SIG-M5 treated with dmso at 0.1 percent for 504 hours (cell line): ENCODE measurements at regions not wholly inside any gene's neighbourhood (a gene's known extent, or its start where the extent isn't known, plus 50 kb on each side); places are given as distances from the start of the nearest gene placed in this dataset.

Experiments
- DNase-seq: peaks from one replicate; lab custom pipeline; 2025; ENCODE audit not compliant: unreplicated experiment; lab: John Stamatoyannopoulos, UW

DNA sequence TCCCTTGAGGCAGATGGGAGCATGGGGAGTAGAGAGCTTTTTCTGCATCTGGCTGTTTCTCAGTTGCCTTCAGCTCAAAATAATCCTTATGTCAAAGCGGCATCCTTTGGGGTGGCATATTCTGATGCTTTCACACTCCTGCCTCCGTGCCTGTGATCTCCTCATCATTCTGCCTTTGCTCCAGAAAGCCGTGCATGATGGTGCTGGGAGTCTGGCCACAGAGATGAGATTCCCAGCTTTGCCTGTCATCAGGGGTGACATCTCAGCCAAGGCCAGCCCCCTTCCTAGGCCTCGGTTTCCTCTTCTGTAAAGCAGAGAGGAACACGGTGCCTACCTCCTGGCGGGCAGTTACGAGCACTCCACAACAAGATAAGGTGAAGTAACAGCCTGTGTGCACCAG lies 96.3 kb upstream of the ALDH1A3 start:
- no peak for DNase-seq

DNA sequence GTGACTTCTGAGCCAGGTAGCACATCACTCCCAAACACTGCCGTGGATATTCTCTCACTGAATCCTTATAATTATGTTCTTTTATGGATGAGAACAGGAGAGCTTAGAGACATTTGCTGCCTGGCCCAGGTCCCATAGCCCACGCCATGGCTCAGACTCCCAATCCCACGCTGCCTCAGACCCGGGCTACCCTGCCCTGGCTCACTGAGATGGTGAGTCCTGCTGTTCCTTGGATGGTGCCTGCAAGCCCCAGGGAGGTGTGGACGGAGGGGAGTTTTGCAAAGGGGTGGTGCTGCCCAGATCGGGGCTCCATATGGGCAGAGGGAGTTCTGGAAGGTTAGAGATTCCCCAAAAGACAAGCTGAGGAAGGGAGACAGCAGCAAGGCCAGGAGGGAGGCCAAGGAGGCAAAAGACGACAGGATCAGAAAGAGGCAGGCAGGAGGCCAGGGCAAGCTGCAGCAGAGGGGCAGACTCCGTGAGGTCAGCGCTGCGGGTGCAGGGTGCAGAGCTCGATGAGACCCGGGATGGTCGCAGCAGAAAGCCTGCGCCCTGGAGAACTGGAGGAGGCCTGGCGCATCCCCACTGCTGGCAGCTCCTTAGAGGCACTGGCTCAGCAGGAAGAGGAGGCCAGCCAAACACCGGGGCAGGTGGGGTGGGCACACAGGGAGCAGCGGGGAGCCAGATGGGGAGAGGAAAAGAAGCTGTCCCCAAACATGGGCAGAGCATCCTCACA lies 95.7 kb upstream of the ALDH1A3 start:
- no peak for DNase-seq

DNA sequence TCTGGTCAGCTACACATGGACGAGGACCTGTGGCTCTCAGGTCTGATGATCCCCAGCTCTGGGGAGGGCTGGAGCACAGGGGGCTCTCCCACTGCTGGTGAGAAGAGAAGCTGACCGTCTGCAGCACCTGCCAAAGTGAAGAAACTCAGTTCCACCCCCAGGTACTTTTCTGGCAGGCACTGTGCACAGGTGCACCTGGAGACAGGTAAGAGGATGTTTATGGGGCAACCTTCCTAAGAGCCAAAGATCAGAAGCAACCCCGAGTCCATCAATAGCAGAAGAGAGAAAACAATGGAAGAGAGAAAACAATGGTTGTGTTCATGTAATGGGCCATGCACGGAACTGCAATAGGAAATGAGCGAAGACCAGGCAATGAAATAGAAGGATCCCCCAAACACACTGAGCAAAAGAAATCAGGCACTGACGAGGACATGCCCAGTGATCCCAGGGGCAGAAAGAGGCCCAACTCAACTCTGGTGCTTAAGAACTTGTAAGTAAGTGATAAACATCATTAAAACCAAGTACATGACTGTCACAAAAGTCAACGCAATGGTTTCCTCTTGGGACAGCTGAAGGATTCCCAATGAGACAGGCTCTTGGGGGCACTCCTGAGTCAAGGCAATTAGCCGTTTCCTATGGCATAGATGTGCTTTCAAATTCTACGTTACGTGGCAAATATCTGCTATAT lies 95.0 kb upstream of the ALDH1A3 start:
- no peak for DNase-seq

DNA sequence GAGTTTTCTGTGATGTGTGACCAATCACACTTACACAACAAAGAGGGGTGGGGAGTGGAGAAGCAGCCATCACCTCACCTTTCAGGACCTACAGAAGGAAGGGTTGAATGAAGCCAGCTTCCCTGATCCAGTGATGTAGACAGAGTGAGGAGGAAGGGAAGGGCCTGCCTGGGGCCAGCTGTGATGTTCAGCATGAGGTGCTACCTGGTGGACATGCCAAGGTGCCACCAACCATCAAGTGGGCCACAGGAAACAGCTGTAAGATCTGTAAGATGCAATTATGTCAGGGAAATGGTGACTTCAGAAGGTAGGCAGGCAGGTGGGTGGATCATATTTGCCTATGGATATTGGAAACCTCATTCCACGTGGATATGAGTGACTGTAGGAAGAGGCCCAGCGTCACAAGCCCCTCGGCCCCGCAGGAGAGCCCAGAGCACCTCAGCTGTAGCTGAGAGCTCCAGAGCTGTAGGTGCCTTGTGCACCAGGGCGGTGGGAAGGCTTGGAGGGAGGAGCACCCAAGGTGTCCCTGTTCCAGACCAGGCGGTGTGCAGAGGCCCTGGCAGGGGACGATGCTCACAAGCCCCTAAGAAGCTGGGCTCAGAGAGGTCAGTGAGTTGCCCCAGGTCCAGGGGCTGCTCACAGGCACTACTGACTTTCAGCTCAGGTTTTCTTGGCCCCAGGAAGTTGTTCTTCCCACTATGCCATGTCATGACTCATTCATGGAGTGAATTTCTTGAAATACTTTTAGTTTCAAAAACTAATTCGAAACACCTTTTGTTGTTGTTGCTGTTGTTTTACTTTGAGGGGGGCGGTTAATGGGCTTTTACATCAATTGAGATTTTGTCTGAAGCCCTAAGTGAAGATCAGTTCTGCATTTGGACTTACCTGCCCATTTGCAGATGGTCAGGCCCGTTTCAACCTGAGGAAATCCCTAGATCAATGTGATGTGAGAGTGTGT lies 94.2 kb upstream of the ALDH1A3 start:
- no peak for DNase-seq

DNA sequence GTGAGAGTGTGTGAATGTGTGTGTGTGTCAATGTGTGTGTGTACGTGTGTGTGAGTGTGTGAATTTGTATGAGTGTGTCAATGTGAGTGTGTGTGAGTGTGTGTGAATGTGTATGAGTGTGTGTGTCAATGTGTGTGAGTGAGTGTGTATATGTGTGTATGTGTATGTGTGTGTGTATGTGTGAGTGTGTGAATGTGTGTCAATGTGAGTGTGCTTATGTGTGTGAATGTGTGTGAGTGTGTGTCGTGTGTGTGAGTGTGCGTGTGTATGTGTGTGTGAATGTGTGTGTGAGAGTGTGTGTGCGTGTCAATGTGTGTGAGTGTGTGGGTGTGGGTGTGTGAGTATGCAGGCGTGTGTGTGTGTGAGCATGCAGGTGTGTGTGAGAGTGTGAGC lies 93.5 kb upstream of the ALDH1A3 start:
- no peak for DNase-seq

DNA sequence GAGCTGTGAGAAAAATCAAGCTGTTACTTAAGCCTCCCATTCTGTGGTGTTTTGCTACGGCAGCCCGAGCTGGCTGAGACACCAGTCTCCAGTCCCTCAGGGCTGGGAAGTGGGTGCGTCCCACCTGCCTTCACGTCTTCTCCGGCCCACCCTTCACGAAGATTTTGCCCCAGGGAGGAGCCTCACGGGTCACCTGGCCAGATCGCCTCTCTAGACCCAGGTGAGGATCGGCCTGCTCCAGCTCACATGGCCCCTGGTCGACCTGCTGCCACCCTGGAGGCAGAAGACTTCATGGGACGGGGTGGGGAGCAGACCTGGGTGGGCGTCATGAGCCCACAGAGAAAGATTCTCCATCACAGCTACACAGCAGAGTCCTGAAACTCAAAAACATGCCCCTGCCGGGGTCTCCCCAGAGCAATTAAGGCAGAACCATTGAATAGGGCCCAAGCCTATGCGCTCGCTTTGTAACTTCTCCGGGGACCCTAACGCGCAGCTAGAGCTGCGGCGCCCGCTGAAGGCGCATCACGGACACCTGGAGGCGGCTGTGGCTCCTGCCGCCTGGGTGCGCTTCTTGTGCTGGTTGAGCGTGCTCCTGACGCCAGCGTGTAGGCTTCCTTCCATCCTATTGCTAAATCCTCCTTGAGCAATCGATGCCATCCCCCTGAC lies 92.6 kb upstream of the ALDH1A3 start:
- no peak for DNase-seq

DNA sequence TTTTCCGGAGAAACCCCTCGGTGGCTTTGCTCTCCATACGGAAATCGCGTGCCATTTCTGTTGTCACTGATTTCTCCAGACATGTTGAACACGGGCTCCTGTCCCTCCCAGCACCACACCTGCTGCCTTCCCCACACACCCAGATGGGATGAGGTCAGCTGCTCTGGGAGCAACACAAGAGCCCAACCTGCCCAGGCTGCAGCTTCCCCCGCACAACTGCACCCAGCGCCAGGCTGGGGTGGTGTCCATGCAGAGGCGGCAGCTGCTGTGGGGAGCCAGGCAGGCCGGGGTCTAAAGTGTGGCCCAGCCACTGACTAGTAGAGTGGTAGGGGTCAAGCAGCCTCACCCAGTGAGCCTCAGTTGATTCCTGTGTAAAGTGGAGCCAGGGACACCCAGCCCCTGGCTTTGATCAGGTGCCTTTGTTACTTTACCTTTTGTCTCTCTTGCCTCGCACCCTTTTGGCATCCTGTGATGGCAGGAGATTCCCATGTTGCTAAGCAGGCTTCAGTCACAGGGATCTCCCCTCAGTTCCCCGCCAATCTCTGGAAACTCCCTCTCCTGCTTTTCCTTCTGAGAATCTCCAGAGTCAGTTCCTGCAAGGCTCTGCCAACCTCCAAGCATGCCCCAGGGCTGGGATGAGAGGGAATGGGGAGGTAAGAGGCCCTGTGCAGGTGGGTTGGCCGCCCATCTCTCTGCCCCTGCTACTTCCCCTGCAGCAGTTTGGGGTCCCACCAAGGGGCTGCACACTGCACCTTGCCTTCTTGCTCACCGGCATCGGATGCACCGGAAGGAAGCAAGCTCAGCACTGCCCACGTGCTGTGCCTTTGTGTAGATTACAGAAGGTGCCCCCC lies 91.8 kb upstream of the ALDH1A3 start:
- DNase-seq, result no peak

DNA sequence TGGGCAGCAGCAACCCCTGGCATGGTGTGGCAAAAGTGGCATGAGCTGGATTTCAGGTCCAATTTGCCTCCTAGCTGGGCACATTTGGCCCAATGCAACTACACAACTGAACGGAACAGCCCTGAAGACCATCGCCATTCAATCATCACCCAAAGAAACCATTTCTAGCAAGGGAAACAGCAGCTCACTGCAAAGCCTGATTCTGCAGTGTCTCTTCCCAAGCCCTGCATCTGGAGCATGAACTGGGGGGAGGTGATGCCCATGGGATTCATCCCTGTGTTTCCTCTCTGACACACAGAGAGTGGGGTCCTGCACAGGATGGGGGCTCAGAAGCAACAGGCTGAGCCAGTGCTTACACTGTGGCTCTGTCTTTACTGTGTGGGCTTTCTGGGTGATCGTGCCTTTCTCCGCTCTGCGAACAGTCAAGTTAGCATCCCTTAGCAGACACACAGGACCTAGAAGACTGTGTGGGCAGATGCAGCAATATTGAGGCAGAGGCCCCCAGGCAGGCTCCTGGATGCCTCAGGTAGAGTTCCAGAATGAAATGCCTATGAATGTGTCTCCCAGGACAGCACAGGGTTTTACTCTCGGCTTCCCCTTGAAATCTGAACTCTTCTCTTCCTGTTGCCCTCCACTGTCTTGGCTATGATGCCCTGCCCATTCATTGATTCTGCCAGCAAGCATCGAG lies 91.1 kb upstream of the ALDH1A3 start:
- no peak for DNase-seq

DNA sequence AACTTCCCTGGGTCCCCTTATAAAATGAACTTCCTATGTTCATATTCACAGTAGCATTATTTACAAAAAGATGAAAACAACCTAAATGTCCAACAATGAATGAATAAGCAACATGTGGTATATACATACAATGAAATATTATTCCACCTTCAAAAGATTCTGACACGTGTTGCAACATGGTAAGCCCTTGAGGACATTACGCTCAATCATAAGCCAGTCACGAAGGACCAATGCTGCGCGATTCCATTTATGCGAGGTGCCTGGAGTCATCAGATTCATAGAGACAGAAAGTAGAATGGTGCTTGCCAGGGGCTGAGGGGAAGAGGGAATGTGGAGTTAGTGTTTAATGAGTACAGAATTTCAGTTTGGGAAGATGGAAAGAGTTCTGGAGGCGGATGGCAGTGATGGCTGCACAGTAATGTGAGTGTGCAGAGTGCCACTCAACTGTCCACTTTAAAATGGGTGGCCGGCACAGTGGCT lies 88.8 kb upstream of the ALDH1A3 start:
- no peak for DNase-seq

DNA sequence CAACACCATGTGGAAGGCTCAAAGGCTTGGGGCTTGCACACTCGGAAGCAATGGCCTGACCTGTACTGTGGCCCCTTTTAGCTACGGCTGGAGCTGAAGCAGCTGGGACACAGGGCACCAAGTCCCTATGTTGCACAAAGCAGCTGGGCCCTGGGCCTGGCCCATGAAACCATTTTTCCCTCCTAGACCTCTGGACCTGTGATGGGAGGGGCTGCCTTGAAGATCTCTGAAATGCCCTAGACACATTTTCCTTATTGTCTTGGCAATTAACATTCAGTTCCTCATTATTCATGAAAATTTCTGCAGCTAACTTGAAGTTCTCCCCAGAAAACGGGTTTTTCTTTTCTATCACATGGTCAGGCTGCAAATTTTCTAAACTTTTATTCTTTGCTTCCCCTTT lies 85.6 kb upstream of the ALDH1A3 start:
- DNase-seq, result no peak

DNA sequence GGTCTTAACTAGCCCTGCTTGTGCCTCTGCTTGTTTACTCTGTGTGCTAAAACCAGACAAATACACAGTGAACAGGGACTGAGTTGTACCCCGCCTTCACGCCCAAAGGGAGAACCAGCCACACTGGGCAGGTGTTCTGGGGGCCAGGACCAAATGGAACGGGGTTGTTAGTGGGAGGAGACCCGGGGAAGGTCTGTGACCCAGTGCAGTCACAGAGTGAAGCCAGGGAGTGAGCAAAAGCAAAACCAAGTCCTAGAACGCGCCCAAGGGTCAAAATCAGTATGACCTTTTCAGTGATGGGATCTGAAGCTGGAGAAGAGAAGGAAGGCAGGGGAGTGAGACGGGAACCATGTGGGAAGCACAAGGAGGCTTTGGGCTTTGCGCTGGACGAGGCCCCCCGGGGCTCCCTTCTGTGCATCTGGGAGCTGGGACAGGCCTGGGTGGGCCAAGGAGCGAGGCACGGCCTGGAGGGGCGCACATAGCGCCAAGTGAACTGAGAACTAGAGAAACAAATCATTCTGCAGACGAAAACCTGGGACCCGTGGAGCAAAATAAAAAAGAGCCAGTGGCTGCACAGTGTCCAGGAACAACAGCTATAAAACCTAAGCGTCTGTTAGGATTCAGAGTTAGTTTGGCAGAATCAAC lies 78.3 kb upstream of the ALDH1A3 start:
- no peak for DNase-seq

DNA sequence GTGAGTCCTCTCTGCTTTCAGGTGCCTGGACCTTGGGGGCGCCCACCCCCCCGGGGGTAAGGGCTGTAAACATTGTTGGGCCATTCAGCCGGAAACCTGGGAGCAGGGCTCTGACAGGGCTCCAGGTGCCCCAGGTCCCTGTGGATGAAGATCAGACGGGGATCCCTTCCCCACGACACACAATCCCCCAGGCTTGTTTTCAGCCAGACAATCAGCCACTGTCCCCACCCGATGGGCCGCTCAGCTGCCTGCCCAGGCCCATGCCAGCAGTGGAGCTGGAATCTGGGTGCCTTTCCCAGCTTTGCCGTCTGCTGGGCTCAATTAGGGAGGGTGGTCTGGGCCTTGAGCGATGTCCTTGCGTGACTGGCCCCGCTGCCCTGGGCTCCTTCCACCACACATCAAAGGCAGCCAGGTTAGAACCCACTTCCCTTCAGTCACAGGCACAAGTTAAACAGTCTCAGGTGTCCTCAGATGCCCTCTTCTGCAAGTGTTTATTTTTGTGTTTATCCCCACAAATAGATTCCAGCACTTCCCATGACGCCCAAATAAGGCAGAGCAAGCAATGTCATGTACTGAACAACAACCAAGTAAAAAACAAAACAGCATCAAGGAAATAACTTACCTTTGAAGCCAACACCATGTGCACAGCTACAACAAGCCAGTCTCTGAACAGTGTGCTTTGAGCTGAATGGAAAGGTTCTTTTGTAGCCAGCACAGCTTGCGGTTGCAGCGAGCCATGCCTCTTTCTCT lies 77.0 kb upstream of the ALDH1A3 start:
- no peak for DNase-seq

DNA sequence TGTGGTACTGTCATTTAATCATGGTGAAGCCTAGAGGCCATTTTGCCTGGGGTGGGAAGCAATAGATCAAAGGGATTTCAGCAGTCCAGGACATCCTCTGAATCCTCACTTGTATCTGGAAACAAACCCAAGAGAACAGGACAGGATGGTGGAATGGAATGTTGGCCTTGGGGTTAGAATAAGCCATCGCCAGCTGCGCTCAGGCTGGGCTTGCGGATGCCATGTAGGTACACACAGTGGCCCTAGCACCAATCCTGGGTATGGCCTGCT lies 76.5 kb upstream of the ALDH1A3 start:
- no peak for DNase-seq

DNA sequence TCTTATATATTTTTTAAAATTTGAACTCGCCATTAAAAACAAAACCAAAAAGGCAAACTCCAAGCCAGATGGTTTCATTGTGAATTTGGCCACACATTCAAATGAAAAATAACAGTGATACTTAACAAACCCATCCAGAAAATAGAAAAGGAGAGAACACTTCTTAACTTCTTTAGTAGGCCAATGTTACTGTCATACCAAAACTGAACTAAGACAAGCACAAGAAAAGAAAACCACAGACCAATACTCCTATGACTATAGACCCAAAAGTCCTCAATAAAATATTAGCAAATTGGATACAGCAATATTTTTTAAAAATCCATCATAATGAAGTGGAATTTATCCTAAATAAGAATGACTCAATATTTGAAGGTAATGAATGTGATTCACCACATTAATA lies 73.5 kb upstream of the ALDH1A3 start:
- no peak for DNase-seq

DNA sequence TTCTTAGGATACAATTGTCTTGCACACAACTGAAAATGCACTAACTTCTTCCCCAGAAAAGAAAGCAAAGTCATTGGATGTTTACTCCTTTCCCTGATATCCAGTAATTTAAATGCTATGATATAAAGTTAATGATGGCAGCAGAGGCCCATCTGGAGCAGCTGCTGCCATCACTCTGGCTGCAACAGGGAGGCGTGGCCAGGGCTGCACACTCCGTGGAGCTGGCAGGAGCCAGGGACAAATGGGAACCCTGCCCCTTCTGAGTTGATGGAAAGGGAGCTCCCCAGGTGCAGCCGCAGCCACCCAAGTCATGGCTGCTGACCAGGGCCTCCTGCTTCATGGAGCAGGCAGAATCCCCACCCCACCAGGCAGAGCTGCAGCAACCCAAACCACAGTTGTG lies 72.6 kb upstream of the ALDH1A3 start:
- DNase-seq, result no peak

DNA sequence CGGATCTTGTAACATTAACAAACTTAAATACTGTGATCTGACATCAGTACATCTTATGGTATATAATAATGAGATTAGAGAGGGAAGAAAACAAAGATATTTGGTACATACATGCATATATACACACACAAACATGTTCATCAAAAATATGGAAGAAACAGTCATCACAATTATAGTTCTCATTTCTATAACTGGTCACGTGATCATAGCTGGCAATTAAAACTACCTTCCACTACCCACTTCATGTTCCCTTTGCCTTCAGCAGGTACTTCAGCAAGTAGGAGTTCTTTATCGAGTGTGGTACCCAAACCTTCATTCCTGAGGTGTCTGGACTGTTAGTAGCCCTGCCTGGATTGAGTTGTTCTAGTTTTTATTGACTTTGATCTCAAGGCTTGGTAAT lies 70.9 kb upstream of the ALDH1A3 start:
- DNase-seq, result no peak

DNA sequence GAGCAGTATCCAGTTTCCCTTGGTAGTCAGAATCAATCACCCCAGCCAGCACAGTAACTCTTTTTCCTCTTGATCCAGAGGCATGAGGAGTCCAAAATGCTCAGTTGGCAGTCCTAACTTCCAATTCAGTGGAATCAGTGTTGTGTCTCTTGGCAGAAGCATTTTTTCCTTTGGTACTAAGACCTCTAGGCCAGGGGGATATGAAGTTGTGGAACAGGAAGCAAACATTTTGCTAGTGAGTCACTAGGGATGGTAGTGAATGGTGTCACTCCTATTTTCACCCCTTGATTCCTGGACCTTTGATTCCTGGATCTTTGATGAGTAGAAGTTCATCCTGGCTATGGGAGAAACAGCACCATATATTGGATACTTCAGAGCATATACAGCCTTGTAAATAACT lies 70.5 kb upstream of the ALDH1A3 start:
- no peak for DNase-seq

DNA sequence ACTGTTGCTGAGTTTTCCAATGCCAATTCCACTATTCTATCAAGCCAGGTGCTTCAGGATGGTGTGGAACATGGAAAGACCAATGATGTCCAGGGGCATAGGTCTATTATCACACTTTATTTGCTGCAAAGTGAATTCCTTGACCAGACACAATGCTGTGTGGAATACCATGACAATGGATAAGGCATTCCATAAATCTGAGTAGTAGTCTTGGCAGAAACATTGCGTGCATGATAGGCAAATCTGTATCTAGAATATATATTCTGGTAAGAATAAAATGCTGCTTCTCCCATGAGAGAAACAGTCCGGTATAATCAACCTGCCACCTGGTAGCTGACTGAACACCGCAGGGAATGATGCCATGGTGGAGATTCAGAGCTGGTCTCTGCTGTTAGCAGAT lies 70.0 kb upstream of the ALDH1A3 start:
- DNase-seq, result no peak

DNA sequence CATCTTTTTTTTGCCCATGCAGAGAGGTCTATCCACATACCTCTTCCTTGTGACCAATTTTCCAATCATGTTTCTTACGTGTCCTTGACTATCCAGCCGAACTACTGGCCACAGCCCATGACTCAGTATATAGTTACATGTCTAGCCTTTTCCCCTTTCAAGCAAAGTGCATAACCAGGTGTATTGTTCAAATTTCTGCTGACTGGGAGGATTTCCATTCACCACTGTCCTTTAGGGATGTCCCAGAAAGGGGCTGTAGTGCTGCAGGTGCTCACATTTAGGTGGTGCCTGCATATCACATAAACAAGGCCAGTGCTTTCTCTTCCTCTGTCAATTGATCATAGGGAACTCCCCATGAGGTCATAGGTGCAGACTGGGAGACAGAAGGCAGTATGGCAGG lies 69.4 kb upstream of the ALDH1A3 start:
- no peak for DNase-seq
